ENCODE measurements at regions not wholly inside any gene's neighbourhood (a gene's known extent, or its start where the extent isn't known, plus 50 kb on each side); places are given as distances from the start of the nearest gene placed in this dataset.

DNA sequence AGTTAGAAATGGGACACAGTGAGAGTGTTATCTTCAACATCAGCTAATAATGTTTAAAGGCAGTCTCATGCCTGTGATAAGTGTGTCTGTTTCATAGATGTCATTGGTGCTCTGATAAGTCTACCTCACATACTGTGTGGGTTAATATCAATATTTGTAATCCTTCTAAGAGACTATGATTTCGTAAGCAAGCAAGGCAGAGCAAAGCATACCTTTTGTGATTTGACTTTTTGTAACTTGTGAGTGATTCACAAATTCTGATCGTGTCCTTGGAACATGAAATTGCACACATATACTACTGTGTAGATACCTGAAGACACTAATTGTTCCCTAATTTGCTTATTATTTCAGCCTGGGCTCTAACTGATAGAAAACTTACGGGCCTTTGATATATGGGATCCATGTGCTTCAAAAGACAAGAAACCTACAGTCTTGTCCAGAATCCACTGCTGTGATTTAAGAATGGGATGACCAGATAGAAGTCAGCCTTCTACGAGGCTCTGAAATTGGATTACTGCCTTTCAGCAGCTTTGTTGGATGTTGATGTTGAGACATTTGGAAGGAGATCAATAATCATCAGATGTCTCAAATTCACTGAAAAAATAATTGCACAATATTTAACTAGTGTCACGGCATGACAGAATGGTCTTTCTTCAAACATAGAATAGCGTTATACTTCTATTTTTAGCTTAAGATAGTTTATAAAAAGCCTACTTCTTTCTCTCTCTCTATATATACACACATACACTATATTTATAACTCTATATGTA, 63.2 kb upstream of the KLF6 start:
- Mint-ChIP-seq H3K27me3 (ENCODE audit: insufficient read depth, unreplicated experiment) (no peaks in the 10 kb centered on the region), H3K36me3 (ENCODE audit: insufficient read depth, unreplicated experiment) (no peaks in the 10 kb centered on the region), H3K4me3 (ENCODE audit: unreplicated experiment) (no peak overlapping the region), H3K4me1 (ENCODE audit: insufficient read depth, unreplicated experiment) (peaks cover 33% of the 10 kb centered on the region), H3K9me3 (ENCODE audit: unreplicated experiment) (no peaks in the 10 kb centered on the region), H3K27ac (ENCODE audit: low read depth, unreplicated experiment) (peak overlapping the region; percentile 71)
- no peak for DNase-seq (ENCODE audit: unreplicated experiment)
- BruUV-seq (replicated peaks), result no TSS peak
- TF ChIP-seq, protein P1, sequence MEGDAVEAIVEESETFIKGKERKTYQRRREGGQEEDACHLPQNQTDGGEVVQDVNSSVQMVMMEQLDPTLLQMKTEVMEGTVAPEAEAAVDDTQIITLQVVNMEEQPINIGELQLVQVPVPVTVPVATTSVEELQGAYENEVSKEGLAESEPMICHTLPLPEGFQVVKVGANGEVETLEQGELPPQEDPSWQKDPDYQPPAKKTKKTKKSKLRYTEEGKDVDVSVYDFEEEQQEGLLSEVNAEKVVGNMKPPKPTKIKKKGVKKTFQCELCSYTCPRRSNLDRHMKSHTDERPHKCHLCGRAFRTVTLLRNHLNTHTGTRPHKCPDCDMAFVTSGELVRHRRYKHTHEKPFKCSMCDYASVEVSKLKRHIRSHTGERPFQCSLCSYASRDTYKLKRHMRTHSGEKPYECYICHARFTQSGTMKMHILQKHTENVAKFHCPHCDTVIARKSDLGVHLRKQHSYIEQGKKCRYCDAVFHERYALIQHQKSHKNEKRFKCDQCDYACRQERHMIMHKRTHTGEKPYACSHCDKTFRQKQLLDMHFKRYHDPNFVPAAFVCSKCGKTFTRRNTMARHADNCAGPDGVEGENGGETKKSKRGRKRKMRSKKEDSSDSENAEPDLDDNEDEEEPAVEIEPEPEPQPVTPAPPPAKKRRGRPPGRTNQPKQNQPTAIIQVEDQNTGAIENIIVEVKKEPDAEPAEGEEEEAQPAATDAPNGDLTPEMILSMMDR (IDR thresholded peaks at IDR 0.05; ENCODE audit: unreplicated experiment), result no peak
- POLR2A ChIA-PET, result interaction anchor here (0.5 to 10.0 kb wide), 11 partner anchors 22 to 831 kb away, joined by 3 to 348 read pairs (median 89); partner anchors contain the start of gene KLF6
- CTCF ChIA-PET, result interaction anchor here (1.2 kb wide), 1 partner anchor 35 kb away, joined by 3 read pairs; no protein-coding TSS in a partner anchor
- intact Hi-C loops (cut with micrococcal nuclease), result loop anchor here (1.0 to 2.0 kb wide), 3 partner anchors 19 to 66 kb away; no protein-coding TSS in a partner anchor

DNA sequence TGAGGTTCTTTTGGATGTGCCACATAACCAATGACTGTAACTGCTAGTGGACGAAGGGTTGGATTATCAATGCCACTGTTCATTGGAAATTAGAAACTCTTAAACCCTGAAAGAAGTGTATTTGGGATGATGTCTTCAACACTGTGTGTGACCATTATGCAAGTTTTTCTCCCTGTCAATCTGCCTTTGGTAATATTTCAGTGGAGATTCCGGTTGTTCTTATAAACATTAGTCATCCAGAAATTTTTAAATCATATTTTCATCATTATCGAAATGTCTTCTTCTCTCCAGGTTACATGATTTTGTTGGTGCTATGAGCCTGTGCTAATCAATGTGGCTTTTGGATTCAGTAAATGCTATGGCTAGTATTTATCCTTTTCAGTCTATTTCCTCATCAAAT, 61.7 kb upstream of the KLF6 start:
- intact Hi-C loops (cut with micrococcal nuclease), result no loop called here
- Mint-ChIP-seq H3K9me3 (ENCODE audit: unreplicated experiment) (no peaks in the 10 kb centered on the region), H3K4me3 (ENCODE audit: unreplicated experiment) (no peak overlapping the region), H3K36me3 (ENCODE audit: insufficient read depth, unreplicated experiment) (no peaks in the 10 kb centered on the region), H3K27ac (ENCODE audit: low read depth, unreplicated experiment) (no peak overlapping the region), H3K27me3 (ENCODE audit: insufficient read depth, unreplicated experiment) (no peaks in the 10 kb centered on the region), H3K4me1 (ENCODE audit: insufficient read depth, unreplicated experiment) (peaks cover 26% of the 10 kb centered on the region)
- TF ChIP-seq, protein P1 (IDR thresholded peaks at IDR 0.05; ENCODE audit: unreplicated experiment), result no peak
- no peak for DNase-seq (ENCODE audit: unreplicated experiment)
- ChIA-PET CTCF (interaction anchor here (0.7 kb wide), 1 partner anchor 39 kb away, joined by 3 read pairs; no protein-coding TSS in a partner anchor), POLR2A (interaction anchor here (1.0 to 10.0 kb wide), 4 partner anchors 10 to 70 kb away, joined by 3 to 348 read pairs (median 108); partner anchors contain the start of gene KLF6)
- no TSS peak for BruUV-seq (replicated peaks)

DNA sequence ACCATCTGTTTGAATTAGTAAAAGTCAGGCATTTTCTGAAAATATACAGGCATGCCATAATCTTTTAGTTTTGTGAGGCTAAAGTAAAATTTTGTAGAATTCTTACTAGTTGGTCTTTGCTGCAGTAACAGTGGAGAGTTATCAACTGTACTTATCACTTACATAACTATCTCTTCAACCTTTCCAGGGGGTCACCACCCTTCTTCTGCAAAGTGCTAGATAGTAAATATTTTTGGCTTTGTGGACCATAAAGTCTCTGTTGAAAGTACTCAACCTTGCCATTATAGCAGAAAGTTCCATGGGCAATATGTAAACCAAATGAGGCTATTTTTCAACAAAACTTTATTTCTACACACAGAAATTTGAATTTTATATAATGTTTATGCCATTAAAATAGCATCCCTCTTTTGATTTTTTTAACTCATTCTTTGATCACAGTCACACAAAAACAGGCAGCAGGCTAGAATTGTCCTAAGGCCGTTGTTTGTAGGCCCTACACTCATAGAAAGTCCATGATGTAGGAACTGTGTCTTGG, 59.5 kb upstream of the KLF6 start:
- H3K4me3 Mint-ChIP-seq (ENCODE audit: unreplicated experiment), result no peak overlapping the region
- peaks cover 15% of the 10 kb centered on the region for H3K4me1 Mint-ChIP-seq (ENCODE audit: insufficient read depth, unreplicated experiment)
- H3K27ac Mint-ChIP-seq (ENCODE audit: low read depth, unreplicated experiment), result no peak overlapping the region
- no peak for DNase-seq (ENCODE audit: unreplicated experiment)
- TF ChIP-seq, protein P1 (IDR thresholded peaks at IDR 0.05; ENCODE audit: unreplicated experiment), result no peak
- H3K27me3 Mint-ChIP-seq (ENCODE audit: insufficient read depth, unreplicated experiment), result no peaks in the 10 kb centered on the region
- BruUV-seq (replicated peaks), result no TSS peak
- ChIA-PET POLR2A (no interaction called here), CTCF (no interaction called here)
- intact Hi-C loops (cut with micrococcal nuclease), result no loop called here
- H3K9me3 Mint-ChIP-seq (ENCODE audit: unreplicated experiment), result no peaks in the 10 kb centered on the region
- H3K36me3 Mint-ChIP-seq (ENCODE audit: insufficient read depth, unreplicated experiment), result no peaks in the 10 kb centered on the region
